ENCODE measurements at regions not wholly inside any gene's neighbourhood (a gene's known extent, or its start where the extent isn't known, plus 50 kb on each side); places are given as distances from the start of the nearest gene placed in this dataset.

GRCh38 chr9:21688108-21689102, 114.0 kb upstream of the MTAP start:
- no peaks in the 10 kb centered on the region for H3K27me3 Mint-ChIP-seq (ENCODE audit: insufficient read depth, low read depth)
- DNase-seq (ENCODE audit: low spot score), result no peak
- TF ChIP-seq EZH2 (IDR thresholded peaks at IDR 0.05), result no peak
- no peak for TF ChIP-seq EZH2phosphoT487 (IDR thresholded peaks at IDR 0.05)
- TF ChIP-seq CTCF (IDR thresholded peaks at IDR 0.05), result no peak
- Histone ChIP-seq H3K79me2 (ENCODE audit: low read depth) (no peaks in the 10 kb centered on the region), H3K27ac (no peak overlapping the region), H3F3A (ENCODE audit: low read depth) (no peaks in the 10 kb centered on the region), H3K4me1 (peaks cover 6% of the 10 kb centered on the region), H2AFZ (replicated peaks) (no peak overlapping the region), H3K36me3 (no peaks in the 10 kb centered on the region), H4K20me1 (ENCODE audit: low read depth) (no peaks in the 10 kb centered on the region), H3K4me3 (no peak overlapping the region), H3K27me3 (no peaks in the 10 kb centered on the region), H3K9ac (no peak overlapping the region), H3K9me3 (ENCODE audit: low read depth) (no peaks in the 10 kb centered on the region), H3K4me2 (no peak overlapping the region)
- no peaks in the 10 kb centered on the region for H3K4me1 Mint-ChIP-seq
- H3K27ac Mint-ChIP-seq, result no peak overlapping the region
- H3K9me3 Mint-ChIP-seq, result no peaks in the 10 kb centered on the region
- no peak overlapping the region for H3K4me3 Mint-ChIP-seq
- H3K36me3 Mint-ChIP-seq, result no peaks in the 10 kb centered on the region

GRCh38 chr9:21689854-21690253, 112.6 kb upstream of the MTAP start:
- Histone ChIP-seq H3K79me2 (ENCODE audit: low read depth) (no peaks in the 10 kb centered on the region), H3K4me2 (no peak overlapping the region), H3K36me3 (no peaks in the 10 kb centered on the region), H4K20me1 (ENCODE audit: low read depth) (no peaks in the 10 kb centered on the region), H3K27ac (no peak overlapping the region), H3K9me3 (ENCODE audit: low read depth) (no peaks in the 10 kb centered on the region), H3K4me3 (no peak overlapping the region), H3K4me1 (peaks cover 6% of the 10 kb centered on the region), H3K27me3 (no peaks in the 10 kb centered on the region), H3K9ac (no peak overlapping the region), H3F3A (ENCODE audit: low read depth) (no peaks in the 10 kb centered on the region), H2AFZ (replicated peaks) (no peak overlapping the region)
- Mint-ChIP-seq H3K4me1 (no peaks in the 10 kb centered on the region), H3K36me3 (no peaks in the 10 kb centered on the region), H3K27me3 (ENCODE audit: insufficient read depth, low read depth) (no peaks in the 10 kb centered on the region), H3K4me3 (no peak overlapping the region), H3K27ac (no peak overlapping the region), H3K9me3 (peaks cover 3% of the 10 kb centered on the region)
- no peak for DNase-seq (ENCODE audit: low spot score)
- TF ChIP-seq CTCF (IDR thresholded peaks at IDR 0.05), result no peak
- no peak for TF ChIP-seq EZH2phosphoT487 (IDR thresholded peaks at IDR 0.05)
- no peak for TF ChIP-seq EZH2 (IDR thresholded peaks at IDR 0.05)

GRCh38 chr9:21690561-21690960, 111.9 kb upstream of the MTAP start:
- H3K4me2 ChIP-seq, result no peak overlapping the region
- H3K79me2 ChIP-seq (ENCODE audit: low read depth), result no peaks in the 10 kb centered on the region
- H3K27ac Mint-ChIP-seq, result no peak overlapping the region
- H3K36me3 ChIP-seq, result no peaks in the 10 kb centered on the region
- H3K4me3 Mint-ChIP-seq, result no peak overlapping the region
- no peaks in the 10 kb centered on the region for H4K20me1 ChIP-seq (ENCODE audit: low read depth)
- no peak overlapping the region for H3K4me3 ChIP-seq
- no peaks in the 10 kb centered on the region for H3K36me3 Mint-ChIP-seq
- no peak overlapping the region for H3K9ac ChIP-seq
- no peaks in the 10 kb centered on the region for H3K27me3 ChIP-seq
- no peak for TF ChIP-seq CTCF (IDR thresholded peaks at IDR 0.05)
- no peak for TF ChIP-seq EZH2 (IDR thresholded peaks at IDR 0.05)
- TF ChIP-seq EZH2phosphoT487 (IDR thresholded peaks at IDR 0.05), result no peak
- H3K4me1 ChIP-seq, result peaks cover 2% of the 10 kb centered on the region
- DNase-seq (ENCODE audit: low spot score), result no peak
- H2AFZ ChIP-seq (replicated peaks), result no peak overlapping the region
- no peak overlapping the region for H3K27ac ChIP-seq
- H3K9me3 Mint-ChIP-seq, result peaks cover 10% of the 10 kb centered on the region
- H3K9me3 ChIP-seq (ENCODE audit: low read depth), result no peaks in the 10 kb centered on the region
- H3K27me3 Mint-ChIP-seq (ENCODE audit: insufficient read depth, low read depth), result no peaks in the 10 kb centered on the region
- H3F3A ChIP-seq (ENCODE audit: low read depth), result no peaks in the 10 kb centered on the region
- no peaks in the 10 kb centered on the region for H3K4me1 Mint-ChIP-seq
